ENCODE measurements at regions not wholly inside any gene's neighbourhood (a gene's known extent, or its start where the extent isn't known, plus 50 kb on each side); places are given as distances from the start of the nearest gene placed in this dataset.

DNA sequence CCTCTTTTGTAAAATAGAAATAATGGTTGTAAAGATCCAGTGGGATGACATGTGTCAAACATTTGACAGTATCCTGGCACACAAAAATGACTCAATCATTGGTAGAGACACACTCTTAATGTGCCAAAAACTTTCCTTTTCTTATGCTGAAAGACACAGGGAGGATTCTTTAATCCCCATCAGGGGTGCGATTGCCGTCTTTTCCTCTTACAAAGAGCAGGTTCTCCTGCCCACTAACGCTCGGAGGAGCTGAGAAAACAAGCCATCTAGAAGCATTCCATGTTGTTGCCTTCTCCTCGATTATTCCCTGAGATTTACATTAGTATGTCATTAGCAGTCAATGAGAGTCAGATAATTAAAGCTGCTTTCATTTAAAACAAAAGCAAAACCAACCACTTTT lies 342.6 kb upstream of the CCNH start:
- TF ChIP-seq, protein P1, sequence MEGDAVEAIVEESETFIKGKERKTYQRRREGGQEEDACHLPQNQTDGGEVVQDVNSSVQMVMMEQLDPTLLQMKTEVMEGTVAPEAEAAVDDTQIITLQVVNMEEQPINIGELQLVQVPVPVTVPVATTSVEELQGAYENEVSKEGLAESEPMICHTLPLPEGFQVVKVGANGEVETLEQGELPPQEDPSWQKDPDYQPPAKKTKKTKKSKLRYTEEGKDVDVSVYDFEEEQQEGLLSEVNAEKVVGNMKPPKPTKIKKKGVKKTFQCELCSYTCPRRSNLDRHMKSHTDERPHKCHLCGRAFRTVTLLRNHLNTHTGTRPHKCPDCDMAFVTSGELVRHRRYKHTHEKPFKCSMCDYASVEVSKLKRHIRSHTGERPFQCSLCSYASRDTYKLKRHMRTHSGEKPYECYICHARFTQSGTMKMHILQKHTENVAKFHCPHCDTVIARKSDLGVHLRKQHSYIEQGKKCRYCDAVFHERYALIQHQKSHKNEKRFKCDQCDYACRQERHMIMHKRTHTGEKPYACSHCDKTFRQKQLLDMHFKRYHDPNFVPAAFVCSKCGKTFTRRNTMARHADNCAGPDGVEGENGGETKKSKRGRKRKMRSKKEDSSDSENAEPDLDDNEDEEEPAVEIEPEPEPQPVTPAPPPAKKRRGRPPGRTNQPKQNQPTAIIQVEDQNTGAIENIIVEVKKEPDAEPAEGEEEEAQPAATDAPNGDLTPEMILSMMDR (IDR thresholded peaks at IDR 0.05) = no peak
- TF ChIP-seq EP300 (IDR thresholded peaks at IDR 0.05) = no peak
